GM13976 (cell line): ENCODE measurements at regions not wholly inside any gene's neighbourhood (a gene's known extent, or its start where the extent isn't known, plus 50 kb on each side); places are given as distances from the start of the nearest gene placed in this dataset.

Source experiments
- DNase-seq: peaks from one replicate; pipeline ENCODE4 v3.0.0; 2012; ENCODE audit warnings: low spot score
- CTCF ChIP-seq: IDR thresholded peaks from 2 replicates; pipeline ENCODE4 v1.5.1; 2012; ENCODE audit warnings: borderline replicate concordance, mild to moderate bottlenecking; ENCODE audit not compliant: insufficient read depth; ENCODE audit errors: extremely low read depth, missing control alignments, control extremely low read depth
- in situ Hi-C: fragments of 300-500 bp; cut with MboI; formaldehyde crosslinking; loops from one replicate; pipeline ENCODE4 v1.12.0; 2022; ENCODE audit warnings: low sequenced_read_pairs, mixed read lengths, inconsistent platforms; ENCODE audit not compliant: unreplicated experiment

GRCh38 chr4:152193059-152193458 is 342.8 kb downstream of the FBXW7 start:
- no peak for TF ChIP-seq CTCF
- in situ Hi-C loops: no loop called here
- DNase-seq: no peak

- no peak for DNase-seq
- no peak for TF ChIP-seq CTCF
- in situ Hi-C loops: no loop called here
These were observed 345.0 kb downstream of the FBXW7 start for GRCh38 chr4:152190907-152191306.

GRCh38 chr4:152189451-152190179 is 346.3 kb downstream of the FBXW7 start:
- peak; percentile 24 for DNase-seq
- TF ChIP-seq CTCF: no peak
- in situ Hi-C loops: no loop called here

GRCh38 chr4:152188801-152189200 is 347.1 kb downstream of the FBXW7 start:
- no peak for DNase-seq
- TF ChIP-seq CTCF: no peak
- in situ Hi-C loops: no loop called here

- in situ Hi-C loops: no loop called here
- no peak for TF ChIP-seq CTCF
These were observed 348.2 kb downstream of the FBXW7 start for GRCh38 chr4:152187693-152188092.

GRCh38 chr4:152185786-152186550 is 349.9 kb downstream of the FBXW7 start:
- TF ChIP-seq CTCF: no peak
- DNase-seq: no peak
- in situ Hi-C loops: no loop called here

More at GRCh38 chr4:152187693-152188092, 348.2 kb downstream of the FBXW7 start:
- DNase-seq: no peak

GRCh38 chr4:152181150-152181549 is 354.7 kb downstream of the FBXW7 start:
- in situ Hi-C loops: no loop called here
- DNase-seq: no peak
- no peak for TF ChIP-seq CTCF
